ENCODE measurements at regions not wholly inside any gene's neighbourhood (a gene's known extent, or its start where the extent isn't known, plus 50 kb on each side); places are given as distances from the start of the nearest gene placed in this dataset.

GRCh38 chr5:166562246-166562645, 1729.2 kb upstream of the WWC1 start:
- no peak for TF ChIP-seq CTCF (IDR thresholded peaks at IDR 0.05; ENCODE audit: low read depth, low read length, missing input control)
- TF ChIP-seq FOXA1 (IDR thresholded peaks at IDR 0.05), result no peak
- no peak for TF ChIP-seq SP1 (IDR thresholded peaks at IDR 0.05)
- no peak for TF ChIP-seq ZBTB33 (IDR thresholded peaks at IDR 0.05)
- TF ChIP-seq TAF1 (conservative IDR thresholded peaks at IDR 0.05), result no peak
- TF ChIP-seq RXRA (IDR thresholded peaks at IDR 0.05), result no peak
- no peak for TF ChIP-seq JUND (IDR thresholded peaks at IDR 0.05)

All from liver (tissue), 3 donors.